Right lobe of liver (tissue), 6 donors: ENCODE measurements at regions not wholly inside any gene's neighbourhood (a gene's known extent, or its start where the extent isn't known, plus 50 kb on each side); places are given as distances from the start of the nearest gene placed in this dataset.
"Not testable (repeated sequence)": the region's sequence is repeated elsewhere in the genome, so short reads cannot be mapped to it uniquely, and the experiment has no call there.

Experiments
- ATAC-seq, 4 donors: fragments of 200-7000 bp; cut with Tn5 transposase; one replicate each; pipeline ENCODE4 v1.9.1; 2020; ENCODE audit warnings: mild to moderate bottlenecking in 4 of 4, moderate library complexity in 4 of 4
- DNase-seq, 3 donors: peaks; one replicate each; pipeline ENCODE4 v3.0.0-alpha.2; 2020
- H3K27ac ChIP-seq, 3 donors: fragments of 200-600 bp; one replicate each; pipeline ENCODE4 v1.8.0; 2022
- H3K27me3 ChIP-seq, 2 donors: fragments of 200-600 bp; one replicate each; pipeline ENCODE4 v1.8.0; 2022
- H3K36me3 ChIP-seq, 4 donors: fragments of 200-600 bp; sonication (generic) in 1 of 4; one replicate each; pipeline versions ENCODE4 v1.5.1 to v1.8.0; 2017 to 2022; ENCODE audit warnings: control low read depth in 1 of 4
- H3K4me1 ChIP-seq, 4 donors: fragments of 200-600 bp; sonication (generic) in 1 of 4; one replicate each; pipeline versions ENCODE4 v1.5.1 to v1.8.0; 2017 to 2022; ENCODE audit warnings: control low read depth in 1 of 4
- H3K4me3 ChIP-seq, 3 donors: fragments of 200-600 bp; one replicate each; pipeline ENCODE4 v1.8.0; 2022
- H3K9me3 ChIP-seq, 4 donors: fragments of 200-600 bp; sonication (generic) in 1 of 4; one replicate each; pipeline versions ENCODE4 v1.5.1 to v1.8.0; 2017 to 2022; ENCODE audit warnings: control low read depth in 1 of 4
- POLR2A ChIP-seq: fragments of 450-650 bp; IDR thresholded peaks from one replicate; pipeline ENCODE4 v1.6.1; 2017; ENCODE audit warnings: antibody characterized with exemption, mild to moderate bottlenecking
- WGBS: methylation state at CpG from one replicate; pipeline ENCODE4 v1.1.6; 2018; ENCODE audit warnings: low coverage, low lambda C conversion rate; ENCODE audit not compliant: insufficient coverage; ENCODE audit errors: missing lambda C conversion rate; 5-methylcytosine and 5-hydroxymethylcytosine counted together
- intact Hi-C, 2 donors: fragments of 100-400 bp; cut with DNase I; formaldehyde crosslinking; loops; one replicate each; pipeline versions ENCODE4 v1.11.2 to v1.14.1; 2022
- TF ChIP-seq, protein P1 (sequence below), 4 donors: fragments of 200-600 bp in 3 of 4; fragments of 450-650 bp in 1 of 4; IDR thresholded peaks; one replicate each; pipeline versions ENCODE4 v1.5.1 to v1.8.0; 2016 to 2022; ENCODE audit warnings: antibody characterized with exemption in 4 of 4, mild to moderate bottlenecking in 2 of 4
- donor health status: DM: no; HTN: yes; CAD: no.
- donor health status: DM: no; HTN: no; CAD: no.
- donor health status: DM: no; HTN: no; CAD: no.
- donor health status: DM: no; HTN: yes; CAD: no.
- donor health status: DM: no; HTN: yes; CAD: no.

GRCh38 chr17:20781260-20781659 lies 201.7 kb downstream of the CDRT15L2 start:
- no peak overlapping the region for H3K4me3 ChIP-seq
- no peaks in the 10 kb centered on the region for H3K36me3 ChIP-seq
- ATAC-seq (no peak), DNase-seq (no peak)
- H3K9me3 ChIP-seq: no peaks in the 10 kb centered on the region
- intact Hi-C loops: no loop called here
- H3K27ac ChIP-seq: no peak overlapping the region
- H3K4me1 ChIP-seq: no peaks in the 10 kb centered on the region
- H3K27me3 ChIP-seq: no peaks in the 10 kb centered on the region
- TF ChIP-seq POLR2A: no peak
- TF ChIP-seq, protein P1, sequence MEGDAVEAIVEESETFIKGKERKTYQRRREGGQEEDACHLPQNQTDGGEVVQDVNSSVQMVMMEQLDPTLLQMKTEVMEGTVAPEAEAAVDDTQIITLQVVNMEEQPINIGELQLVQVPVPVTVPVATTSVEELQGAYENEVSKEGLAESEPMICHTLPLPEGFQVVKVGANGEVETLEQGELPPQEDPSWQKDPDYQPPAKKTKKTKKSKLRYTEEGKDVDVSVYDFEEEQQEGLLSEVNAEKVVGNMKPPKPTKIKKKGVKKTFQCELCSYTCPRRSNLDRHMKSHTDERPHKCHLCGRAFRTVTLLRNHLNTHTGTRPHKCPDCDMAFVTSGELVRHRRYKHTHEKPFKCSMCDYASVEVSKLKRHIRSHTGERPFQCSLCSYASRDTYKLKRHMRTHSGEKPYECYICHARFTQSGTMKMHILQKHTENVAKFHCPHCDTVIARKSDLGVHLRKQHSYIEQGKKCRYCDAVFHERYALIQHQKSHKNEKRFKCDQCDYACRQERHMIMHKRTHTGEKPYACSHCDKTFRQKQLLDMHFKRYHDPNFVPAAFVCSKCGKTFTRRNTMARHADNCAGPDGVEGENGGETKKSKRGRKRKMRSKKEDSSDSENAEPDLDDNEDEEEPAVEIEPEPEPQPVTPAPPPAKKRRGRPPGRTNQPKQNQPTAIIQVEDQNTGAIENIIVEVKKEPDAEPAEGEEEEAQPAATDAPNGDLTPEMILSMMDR (IDR thresholded peaks at IDR 0.05): no peak
- WGBS: 50% methylated on average over 1 of the region's 2 CpGs

GRCh38 chr17:20781869-20782268 lies 202.3 kb downstream of the CDRT15L2 start:
- H3K27me3 ChIP-seq, DNase-seq, intact Hi-C loops, H3K27ac ChIP-seq, H3K36me3 ChIP-seq, H3K4me1 ChIP-seq, ATAC-seq, H3K4me3 ChIP-seq, H3K9me3 ChIP-seq: not testable (repeated sequence)
- 90% methylated on average over 5 of the region's 6 CpGs for WGBS

GRCh38 chr17:20783091-20783490 lies 203.6 kb downstream of the CDRT15L2 start:
- no peak for ATAC-seq
- H3K4me3 ChIP-seq: no peak overlapping the region
- WGBS: 58% methylated on average over 3 of the region's 3 CpGs
- H3K27ac ChIP-seq: no peak overlapping the region
- H3K36me3 ChIP-seq: no peaks in the 10 kb centered on the region
- no peaks in the 10 kb centered on the region for H3K9me3 ChIP-seq
- no peaks in the 10 kb centered on the region for H3K4me1 ChIP-seq
- no peaks in the 10 kb centered on the region for H3K27me3 ChIP-seq
- no peak for DNase-seq
- intact Hi-C loops: no loop called here
- TF ChIP-seq, protein P1 (IDR thresholded peaks at IDR 0.05): no peak
- no peak for TF ChIP-seq POLR2A

- intact Hi-C loops: no loop called here
- Histone ChIP-seq H3K27ac (no peak overlapping the region), H3K4me1 (no peaks in the 10 kb centered on the region), H3K9me3 (no peaks in the 10 kb centered on the region), H3K36me3 (no peaks in the 10 kb centered on the region), H3K4me3 (no peak overlapping the region), H3K27me3 (no peaks in the 10 kb centered on the region)
- peak; percentile 53 to 76 (median 62) for ATAC-seq
- DNase-seq: no peak
- TF ChIP-seq POLR2A: no peak
- TF ChIP-seq, protein P1 (IDR thresholded peaks at IDR 0.05): no peak
- WGBS: 22% methylated on average over 8 of the region's 48 CpGs
Measured at GRCh38 chr17:20784100-20784665, 204.7 kb downstream of the CDRT15L2 start.

- DNase-seq: no peak
- Histone ChIP-seq H3K27me3 (no peaks in the 10 kb centered on the region), H3K27ac (no peak overlapping the region), H3K4me3 (no peak overlapping the region), H3K9me3 (no peaks in the 10 kb centered on the region), H3K36me3 (no peaks in the 10 kb centered on the region), H3K4me1 (no peaks in the 10 kb centered on the region)
- intact Hi-C loops: no loop called here
- 62% methylated on average over 6 of the region's 6 CpGs for WGBS
- ATAC-seq: no peak
- TF ChIP-seq POLR2A: no peak
- TF ChIP-seq, protein P1 (IDR thresholded peaks at IDR 0.05): no peak
Measured at GRCh38 chr17:20787281-20787680, 207.8 kb downstream of the CDRT15L2 start.
